ENCODE measurements at regions not wholly inside any gene's neighbourhood (a gene's known extent, or its start where the extent isn't known, plus 50 kb on each side); places are given as distances from the start of the nearest gene placed in this dataset.

GRCh38 chr18:49652881-49653724 lies 91.2 kb downstream of the LIPG start:
- H3K36me3 ChIP-seq, result no peaks in the 10 kb centered on the region
- H3K27ac ChIP-seq, result no peak overlapping the region; the same call in 1 of the 2 replicates
- TF ChIP-seq, protein P1, sequence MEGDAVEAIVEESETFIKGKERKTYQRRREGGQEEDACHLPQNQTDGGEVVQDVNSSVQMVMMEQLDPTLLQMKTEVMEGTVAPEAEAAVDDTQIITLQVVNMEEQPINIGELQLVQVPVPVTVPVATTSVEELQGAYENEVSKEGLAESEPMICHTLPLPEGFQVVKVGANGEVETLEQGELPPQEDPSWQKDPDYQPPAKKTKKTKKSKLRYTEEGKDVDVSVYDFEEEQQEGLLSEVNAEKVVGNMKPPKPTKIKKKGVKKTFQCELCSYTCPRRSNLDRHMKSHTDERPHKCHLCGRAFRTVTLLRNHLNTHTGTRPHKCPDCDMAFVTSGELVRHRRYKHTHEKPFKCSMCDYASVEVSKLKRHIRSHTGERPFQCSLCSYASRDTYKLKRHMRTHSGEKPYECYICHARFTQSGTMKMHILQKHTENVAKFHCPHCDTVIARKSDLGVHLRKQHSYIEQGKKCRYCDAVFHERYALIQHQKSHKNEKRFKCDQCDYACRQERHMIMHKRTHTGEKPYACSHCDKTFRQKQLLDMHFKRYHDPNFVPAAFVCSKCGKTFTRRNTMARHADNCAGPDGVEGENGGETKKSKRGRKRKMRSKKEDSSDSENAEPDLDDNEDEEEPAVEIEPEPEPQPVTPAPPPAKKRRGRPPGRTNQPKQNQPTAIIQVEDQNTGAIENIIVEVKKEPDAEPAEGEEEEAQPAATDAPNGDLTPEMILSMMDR (IDR thresholded peaks at IDR 0.05; ENCODE audit: low read depth, low read length), result no peak
- DNase-seq, result no peak
- no peaks in the 10 kb centered on the region for H3K27me3 ChIP-seq (ENCODE audit: insufficient read depth, low read depth, severe bottlenecking)
- H3K4me3 ChIP-seq (ENCODE audit: low read depth, low read length), result no peak overlapping the region
- no peaks in the 10 kb centered on the region for H3K9me3 ChIP-seq (ENCODE audit: severe bottlenecking)

- H3K4me3 ChIP-seq (ENCODE audit: low read depth, low read length), result no peak overlapping the region
- TF ChIP-seq, protein P1 (IDR thresholded peaks at IDR 0.05; ENCODE audit: low read depth, low read length), result no peak
- H3K27ac ChIP-seq, result no peak overlapping the region
- H3K36me3 ChIP-seq, result no peaks in the 10 kb centered on the region
- H3K9me3 ChIP-seq (ENCODE audit: severe bottlenecking), result no peaks in the 10 kb centered on the region
- no peaks in the 10 kb centered on the region for H3K27me3 ChIP-seq (ENCODE audit: insufficient read depth, low read depth, severe bottlenecking)
- no peak for DNase-seq
These were observed 89.2 kb downstream of the LIPG start for GRCh38 chr18:49651033-49651432.

DNA sequence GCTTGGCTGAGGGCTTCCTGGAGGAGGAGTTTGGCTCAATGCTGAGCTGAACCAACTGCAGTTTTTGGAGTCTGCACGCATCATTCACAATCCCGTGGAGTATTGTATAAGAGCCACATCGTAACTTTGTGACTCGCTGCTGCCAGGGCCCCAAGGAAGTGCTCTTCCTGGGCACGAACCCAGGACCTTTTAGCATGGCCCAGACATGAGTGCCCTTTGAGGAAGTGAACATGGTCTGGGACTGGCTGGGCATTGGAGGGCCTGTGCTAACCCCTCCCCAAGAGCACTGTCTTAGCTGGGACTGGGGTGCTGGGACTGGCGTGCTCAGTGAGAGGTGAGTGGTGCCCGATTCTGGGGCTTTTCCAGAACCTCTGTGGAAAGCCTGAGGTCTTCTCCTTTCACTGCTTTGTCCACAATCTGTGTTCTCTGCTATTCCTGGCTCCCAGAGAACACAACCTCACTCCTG lies 88.6 kb downstream of the LIPG start:
- Histone ChIP-seq H3K36me3 (no peaks in the 10 kb centered on the region), H3K27me3 (ENCODE audit: insufficient read depth, low read depth, severe bottlenecking) (no peaks in the 10 kb centered on the region), H3K9me3 (ENCODE audit: severe bottlenecking) (no peaks in the 10 kb centered on the region), H3K27ac (no peak overlapping the region), H3K4me3 (ENCODE audit: low read depth, low read length) (no peak overlapping the region)
- TF ChIP-seq, protein P1 (IDR thresholded peaks at IDR 0.05; ENCODE audit: low read depth, low read length), result no peak
- DNase-seq, result no peak

- TF ChIP-seq, protein P1 (IDR thresholded peaks at IDR 0.05; ENCODE audit: low read depth, low read length), result peak; percentile 27; the same call in 1 of the 2 replicates
- Histone ChIP-seq H3K27ac (no peak overlapping the region), H3K4me3 (ENCODE audit: low read depth, low read length) (no peak overlapping the region), H3K36me3 (no peaks in the 10 kb centered on the region), H3K27me3 (ENCODE audit: insufficient read depth, low read depth, severe bottlenecking) (no peaks in the 10 kb centered on the region), H3K9me3 (ENCODE audit: severe bottlenecking) (no peaks in the 10 kb centered on the region)
- no peak for DNase-seq
These were observed 87.0 kb downstream of the LIPG start for GRCh38 chr18:49648811-49649210.

Data from WERI-Rb-1 (cell line).